ENCODE measurements at regions not wholly inside any gene's neighbourhood (a gene's known extent, or its start where the extent isn't known, plus 50 kb on each side); places are given as distances from the start of the nearest gene placed in this dataset.

DNA sequence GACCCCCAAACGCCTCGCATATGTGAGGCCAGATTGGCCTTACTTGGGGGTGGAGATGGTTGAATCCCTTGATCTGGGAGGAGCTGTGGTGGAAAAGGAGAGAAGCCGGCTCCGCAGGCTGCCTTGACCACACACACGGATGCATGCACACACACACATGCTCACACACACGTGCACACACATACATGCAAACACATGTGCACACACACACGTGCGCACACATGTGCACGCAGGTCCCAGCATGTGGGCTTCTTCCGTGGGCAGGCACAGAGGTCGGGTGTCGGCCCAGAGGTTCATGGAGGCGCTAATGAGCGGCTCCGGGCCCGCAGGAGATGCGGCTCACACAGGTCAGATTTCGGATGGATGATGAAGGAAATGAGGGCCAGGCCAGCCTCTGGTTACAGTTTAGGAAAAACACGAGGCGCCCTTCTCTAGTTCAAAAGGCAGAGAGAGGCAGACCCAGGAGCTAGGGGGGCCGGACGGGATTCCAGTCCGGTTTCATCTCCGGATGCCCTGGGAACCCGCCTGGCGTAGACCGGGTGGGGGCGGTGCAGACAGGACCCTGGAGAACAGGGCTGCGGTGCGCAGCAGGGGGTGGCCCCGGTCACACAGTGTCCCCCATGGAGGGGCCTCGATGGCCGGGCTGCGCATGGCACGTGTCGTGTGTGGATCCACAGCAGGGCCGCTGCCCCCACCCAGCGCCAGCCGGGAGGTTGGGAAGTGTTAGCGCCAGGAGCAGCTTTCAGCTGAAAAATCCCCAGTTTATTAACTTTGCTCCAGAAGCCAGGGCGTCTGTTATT lies 91.1 kb upstream of the ACTRT2 start:
- Histone ChIP-seq H3K4me1 (no peaks in the 10 kb centered on the region), H3K27ac (no peak overlapping the region), H3K27me3 (no peaks in the 10 kb centered on the region), H3K9me3 (no peaks in the 10 kb centered on the region), H3K4me3 (no peak overlapping the region), H3K36me3 (no peaks in the 10 kb centered on the region)
- no peak for DNase-seq (ENCODE audit: extremely low spot score in 2 of 2)
- TF ChIP-seq POLR2A (IDR thresholded peaks at IDR 0.05): no peak
- TF ChIP-seq, protein P1, sequence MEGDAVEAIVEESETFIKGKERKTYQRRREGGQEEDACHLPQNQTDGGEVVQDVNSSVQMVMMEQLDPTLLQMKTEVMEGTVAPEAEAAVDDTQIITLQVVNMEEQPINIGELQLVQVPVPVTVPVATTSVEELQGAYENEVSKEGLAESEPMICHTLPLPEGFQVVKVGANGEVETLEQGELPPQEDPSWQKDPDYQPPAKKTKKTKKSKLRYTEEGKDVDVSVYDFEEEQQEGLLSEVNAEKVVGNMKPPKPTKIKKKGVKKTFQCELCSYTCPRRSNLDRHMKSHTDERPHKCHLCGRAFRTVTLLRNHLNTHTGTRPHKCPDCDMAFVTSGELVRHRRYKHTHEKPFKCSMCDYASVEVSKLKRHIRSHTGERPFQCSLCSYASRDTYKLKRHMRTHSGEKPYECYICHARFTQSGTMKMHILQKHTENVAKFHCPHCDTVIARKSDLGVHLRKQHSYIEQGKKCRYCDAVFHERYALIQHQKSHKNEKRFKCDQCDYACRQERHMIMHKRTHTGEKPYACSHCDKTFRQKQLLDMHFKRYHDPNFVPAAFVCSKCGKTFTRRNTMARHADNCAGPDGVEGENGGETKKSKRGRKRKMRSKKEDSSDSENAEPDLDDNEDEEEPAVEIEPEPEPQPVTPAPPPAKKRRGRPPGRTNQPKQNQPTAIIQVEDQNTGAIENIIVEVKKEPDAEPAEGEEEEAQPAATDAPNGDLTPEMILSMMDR (IDR thresholded peaks at IDR 0.05): no peak
- no peak for TF ChIP-seq POLR2AphosphoS5 (IDR thresholded peaks at IDR 0.05; ENCODE audit: insufficient read depth in 1 of 2, low read depth in 1 of 2)
- intact Hi-C loops (cut with DNase I): no loop called here

DNA sequence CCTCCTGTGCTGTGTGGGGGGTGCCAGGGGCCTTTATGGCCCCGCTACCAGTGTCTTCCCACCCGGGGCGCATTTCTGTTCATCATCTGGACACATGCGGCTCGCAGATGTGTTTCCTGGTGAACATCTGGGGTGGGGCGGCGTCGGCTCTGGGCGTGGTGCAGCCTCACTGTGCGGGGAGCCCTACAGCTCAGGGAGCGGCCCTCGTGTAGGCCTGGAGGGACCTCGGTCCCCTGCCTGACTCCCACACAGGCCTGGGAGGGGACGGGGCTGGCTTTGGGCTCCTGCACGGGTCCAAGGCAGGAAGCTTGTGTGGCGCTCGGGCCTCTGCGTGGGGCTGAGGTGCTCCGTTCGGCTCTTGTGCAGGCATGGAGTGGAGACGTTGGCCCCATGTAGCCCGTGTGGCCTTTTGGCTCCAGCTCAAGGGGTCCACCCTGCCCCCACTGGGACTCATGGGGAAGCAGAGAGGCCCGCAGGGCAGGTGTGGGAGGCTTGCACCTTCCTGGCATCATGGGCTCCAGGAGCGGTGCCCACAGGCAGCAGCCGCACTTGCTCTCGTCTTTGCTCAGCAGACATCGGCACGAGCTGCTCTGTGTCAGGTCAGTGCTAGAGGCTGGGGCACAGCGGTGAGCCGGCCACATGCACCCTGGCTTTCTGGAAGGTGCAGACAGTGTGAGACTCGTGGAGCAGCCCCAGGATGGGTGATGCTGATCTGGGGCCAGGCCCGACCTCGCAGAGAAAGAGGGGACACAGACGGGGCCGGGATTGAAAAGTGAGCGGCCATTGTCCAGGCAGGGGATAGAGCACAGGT lies 90.1 kb upstream of the ACTRT2 start:
- DNase-seq (ENCODE audit: extremely low spot score in 2 of 2): no peak
- Histone ChIP-seq H3K9me3 (no peaks in the 10 kb centered on the region), H3K4me1 (no peaks in the 10 kb centered on the region), H3K4me3 (no peak overlapping the region), H3K27me3 (no peaks in the 10 kb centered on the region), H3K27ac (no peak overlapping the region), H3K36me3 (no peaks in the 10 kb centered on the region)
- intact Hi-C loops (cut with DNase I): no loop called here
- TF ChIP-seq POLR2A (IDR thresholded peaks at IDR 0.05): no peak

DNA sequence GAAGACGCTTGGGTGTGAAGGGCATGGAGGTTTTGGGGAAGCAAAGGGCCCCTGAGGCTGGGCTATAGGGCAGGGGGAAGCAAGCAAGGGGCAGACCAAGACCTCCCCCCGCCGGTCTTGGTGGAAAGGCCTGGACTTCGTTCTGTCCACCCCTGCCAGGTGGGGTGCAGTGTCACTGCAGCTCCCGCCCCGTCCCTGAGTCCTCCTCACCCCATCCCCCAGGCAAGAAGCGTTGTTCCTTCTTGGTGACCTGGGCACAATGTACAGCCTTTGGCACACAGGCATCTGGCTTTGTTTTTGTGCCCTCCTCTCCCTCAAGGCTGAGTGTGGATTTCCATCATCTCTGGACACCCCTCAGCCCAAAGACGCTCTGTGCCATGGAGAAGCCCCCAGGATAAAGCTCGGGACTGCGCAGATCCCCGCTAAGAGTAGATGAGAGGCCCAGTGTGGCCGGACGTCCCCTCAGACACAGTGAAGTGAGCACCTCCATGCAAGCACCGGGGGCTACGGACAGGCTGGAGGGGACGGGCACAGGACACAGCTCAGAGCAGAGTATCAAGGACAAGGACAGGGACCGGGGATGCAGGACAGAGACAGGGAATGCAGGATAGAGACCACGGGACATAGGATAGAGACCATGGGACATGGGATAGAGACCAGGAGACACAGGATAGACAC lies 89.4 kb upstream of the ACTRT2 start:
- no peak for DNase-seq (ENCODE audit: extremely low spot score in 2 of 2)
- TF ChIP-seq POLR2A (IDR thresholded peaks at IDR 0.05) (no peak), POLR2AphosphoS5 (IDR thresholded peaks at IDR 0.05; ENCODE audit: insufficient read depth in 1 of 2, low read depth in 1 of 2) (no peak)
- TF ChIP-seq, protein P1 (IDR thresholded peaks at IDR 0.05): no peak
- no peaks in the 10 kb centered on the region for H3K4me1 ChIP-seq
- no peak overlapping the region for H3K27ac ChIP-seq
- no peaks in the 10 kb centered on the region for H3K9me3 ChIP-seq
- H3K36me3 ChIP-seq: no peaks in the 10 kb centered on the region
- H3K4me3 ChIP-seq: no peak overlapping the region
- intact Hi-C loops (cut with DNase I): no loop called here
- H3K27me3 ChIP-seq: no peaks in the 10 kb centered on the region

DNA sequence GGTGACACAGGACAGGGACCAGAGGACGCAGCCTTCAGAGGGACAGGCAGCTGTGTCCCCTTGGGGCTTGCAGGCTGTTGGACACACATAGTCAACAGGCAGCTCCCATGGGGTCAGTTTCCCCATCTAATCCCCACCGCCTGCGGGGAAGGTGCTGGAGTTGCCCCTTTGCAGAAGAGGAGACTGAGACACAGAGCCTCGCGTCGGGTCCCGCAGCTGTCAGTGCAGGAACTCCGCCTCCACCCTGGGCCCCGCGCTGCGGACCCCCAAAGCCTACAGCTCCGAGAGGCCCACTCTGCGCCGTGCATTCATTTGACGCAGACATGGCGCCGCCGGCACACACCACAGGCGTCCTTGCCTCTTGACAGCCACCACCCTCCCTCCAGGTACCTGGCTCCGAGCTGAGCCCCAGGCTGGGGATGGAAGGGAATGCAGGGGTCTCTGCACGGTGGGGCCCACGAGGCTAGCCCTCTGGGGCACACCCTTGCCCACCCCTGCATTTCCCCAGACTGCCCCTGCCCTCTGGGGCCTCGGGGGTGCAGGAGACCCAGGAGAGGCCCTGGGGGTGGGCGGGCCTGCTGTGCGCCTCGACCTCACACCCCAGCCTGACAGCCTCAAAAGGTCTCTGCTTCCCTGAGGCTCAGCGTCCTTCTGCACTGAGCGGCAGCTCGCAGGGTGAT lies 88.5 kb upstream of the ACTRT2 start:
- DNase-seq (ENCODE audit: extremely low spot score in 2 of 2): no peak
- intact Hi-C loops (cut with DNase I): no loop called here
- Histone ChIP-seq H3K27me3 (no peaks in the 10 kb centered on the region), H3K9me3 (no peaks in the 10 kb centered on the region), H3K4me3 (no peak overlapping the region), H3K4me1 (no peaks in the 10 kb centered on the region), H3K36me3 (no peaks in the 10 kb centered on the region), H3K27ac (no peak overlapping the region)
- TF ChIP-seq POLR2A (IDR thresholded peaks at IDR 0.05) (no peak), POLR2AphosphoS5 (IDR thresholded peaks at IDR 0.05; ENCODE audit: insufficient read depth in 1 of 2, low read depth in 1 of 2) (no peak)
- TF ChIP-seq, protein P1 (IDR thresholded peaks at IDR 0.05): no peak
